MM.1S (cell line): ENCODE measurements at regions not wholly inside any gene's neighbourhood (a gene's known extent, or its start where the extent isn't known, plus 50 kb on each side); places are given as distances from the start of the nearest gene placed in this dataset.

Experiments
- EZH2 ChIP-seq: fragments of 300-600 bp; sonication (generic); optimal IDR thresholded peaks from 2 replicates; pipeline ENCODE3; 2017; ENCODE audit warnings: low read depth, mild to moderate bottlenecking, antibody characterized with exemption, low read length, mixed read lengths
- EZH2phosphoT487 ChIP-seq: fragments of 300-600 bp; sonication (generic); IDR thresholded peaks from 2 replicates; pipeline ENCODE4 v1.6.1; 2018; ENCODE audit warnings: antibody characterized with exemption, low read length
- TF ChIP-seq, protein P1 (sequence below): fragments of 300-600 bp; sonication (generic); IDR thresholded peaks from 2 replicates; pipeline ENCODE4 v1.5.1; 2016; ENCODE audit warnings: antibody characterized with exemption, low read length, mixed read lengths

DNA sequence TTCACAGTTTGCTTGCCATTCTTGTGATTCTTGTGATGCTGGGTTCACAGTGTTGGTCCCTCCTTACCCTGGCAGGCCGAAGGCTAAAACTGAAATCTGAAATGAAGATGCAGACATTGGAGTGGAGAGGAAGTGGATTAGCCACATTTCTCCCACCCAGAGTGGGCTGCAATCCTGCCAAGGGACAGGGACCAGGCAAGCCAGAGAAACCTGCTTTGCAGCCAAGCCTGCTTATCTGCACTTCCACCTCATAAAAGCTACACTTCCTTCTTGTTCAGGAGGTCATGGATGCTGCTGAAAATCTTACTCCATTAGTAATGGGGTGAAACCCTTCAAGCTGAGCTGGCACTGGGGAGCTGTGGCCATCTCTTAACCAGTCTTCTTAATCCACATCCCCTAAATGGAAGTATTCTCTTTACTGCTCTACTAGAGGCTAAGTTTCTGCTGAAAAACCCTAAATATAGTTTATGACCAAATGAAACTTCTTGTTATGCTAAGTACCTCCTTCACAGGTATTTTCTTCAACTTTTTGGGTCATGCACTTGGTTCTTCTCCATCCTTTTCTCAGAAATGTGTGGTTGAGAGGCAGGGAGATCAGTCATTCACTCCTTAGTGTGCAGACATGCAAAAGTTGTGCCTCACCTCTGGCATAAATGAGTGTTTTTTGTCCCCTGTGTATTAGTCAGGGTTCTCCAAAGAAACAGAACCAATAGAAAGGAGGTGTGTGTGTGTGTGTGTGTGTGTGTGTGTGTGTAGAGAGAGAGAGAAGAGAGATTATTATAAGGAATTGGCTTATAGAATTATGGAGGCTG lies 133.9 kb upstream of the BMAL1 start:
- TF ChIP-seq, protein P1, sequence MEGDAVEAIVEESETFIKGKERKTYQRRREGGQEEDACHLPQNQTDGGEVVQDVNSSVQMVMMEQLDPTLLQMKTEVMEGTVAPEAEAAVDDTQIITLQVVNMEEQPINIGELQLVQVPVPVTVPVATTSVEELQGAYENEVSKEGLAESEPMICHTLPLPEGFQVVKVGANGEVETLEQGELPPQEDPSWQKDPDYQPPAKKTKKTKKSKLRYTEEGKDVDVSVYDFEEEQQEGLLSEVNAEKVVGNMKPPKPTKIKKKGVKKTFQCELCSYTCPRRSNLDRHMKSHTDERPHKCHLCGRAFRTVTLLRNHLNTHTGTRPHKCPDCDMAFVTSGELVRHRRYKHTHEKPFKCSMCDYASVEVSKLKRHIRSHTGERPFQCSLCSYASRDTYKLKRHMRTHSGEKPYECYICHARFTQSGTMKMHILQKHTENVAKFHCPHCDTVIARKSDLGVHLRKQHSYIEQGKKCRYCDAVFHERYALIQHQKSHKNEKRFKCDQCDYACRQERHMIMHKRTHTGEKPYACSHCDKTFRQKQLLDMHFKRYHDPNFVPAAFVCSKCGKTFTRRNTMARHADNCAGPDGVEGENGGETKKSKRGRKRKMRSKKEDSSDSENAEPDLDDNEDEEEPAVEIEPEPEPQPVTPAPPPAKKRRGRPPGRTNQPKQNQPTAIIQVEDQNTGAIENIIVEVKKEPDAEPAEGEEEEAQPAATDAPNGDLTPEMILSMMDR, result no peak
- TF ChIP-seq EZH2 (no peak), EZH2phosphoT487 (no peak)
